DND-41 (cell line): ENCODE measurements at regions not wholly inside any gene's neighbourhood (a gene's known extent, or its start where the extent isn't known, plus 50 kb on each side); places are given as distances from the start of the nearest gene placed in this dataset.

ENCODE experiments used
- ATAC-seq: fragments of 200-7000 bp; cut with Tn5 transposase; 3 replicates; pipeline ENCODE4 v1.9.1; 2021; ENCODE audit warnings: low read depth; ENCODE audit not compliant: insufficient read depth
- DNase-seq: peaks from one replicate; pipeline ENCODE4 v3.0.0-alpha.2; 2020
- H2AFZ ChIP-seq: 2 replicates; pipeline ENCODE4 v1.6.0; 2012; ENCODE audit warnings: low read depth, low read length
- H3K27ac ChIP-seq: 2 replicates; pipeline ENCODE4 v1.5.1; 2012; ENCODE audit warnings: low read length, inconsistent platforms
- H3K27me3 ChIP-seq: fragments of 200-600 bp; sonication (generic); 2 replicates; pipeline ENCODE4 v1.6.0; 2012; ENCODE audit warnings: low read length, mild to moderate bottlenecking, inconsistent platforms; ENCODE audit not compliant: insufficient read depth, poor library complexity
- H3K36me3 ChIP-seq: 2 replicates; pipeline ENCODE4 v1.5.1; 2012; ENCODE audit warnings: low read length, inconsistent platforms; ENCODE audit not compliant: insufficient read depth
- H3K4me1 ChIP-seq: 2 replicates; pipeline ENCODE4 v1.5.1; 2012; ENCODE audit warnings: mild to moderate bottlenecking, low read length; ENCODE audit not compliant: insufficient read depth
- H3K4me2 ChIP-seq: 2 replicates; pipeline ENCODE4 v1.6.0; 2012; ENCODE audit warnings: mild to moderate bottlenecking, moderate library complexity, low read length, inconsistent platforms; ENCODE audit not compliant: insufficient read depth
- H3K4me3 ChIP-seq, 2 experiments: fragments of 200-600 bp in 1 of 2; shearing (Covaris generic) in 1 of 2; 2 replicates each; pipeline ENCODE4 v1.5.1; 2012 to 2016; ENCODE audit warnings: inconsistent platforms in 2 of 2, low read length in 2 of 2, mild to moderate bottlenecking in 2 of 2, low read depth in 1 of 2, moderate library complexity in 1 of 2
- H3K79me2 ChIP-seq: 2 replicates; pipeline ENCODE4 v1.6.0; 2012; ENCODE audit warnings: low read length, inconsistent platforms; ENCODE audit not compliant: insufficient read depth
- H3K9ac ChIP-seq: 2 replicates; pipeline ENCODE4 v1.6.0; 2012; ENCODE audit warnings: low read depth, mild to moderate bottlenecking, inconsistent platforms, low read length, moderate library complexity
- H3K9me3 ChIP-seq: 2 replicates; pipeline ENCODE4 v1.5.1; 2012; ENCODE audit warnings: low read length, moderate library complexity, mild to moderate bottlenecking, inconsistent platforms; ENCODE audit not compliant: insufficient read depth, severe bottlenecking
- H4K20me1 ChIP-seq: 2 replicates; pipeline ENCODE4 v1.6.0; 2012; ENCODE audit warnings: low read length; ENCODE audit not compliant: insufficient read depth
- EZH2 ChIP-seq: IDR thresholded peaks from 3 replicates; pipeline ENCODE4 v1.6.1; 2012; ENCODE audit warnings: borderline replicate concordance, low read depth, mild to moderate bottlenecking, moderate library complexity, low read length, inconsistent platforms; ENCODE audit not compliant: severe bottlenecking
- TF ChIP-seq, protein P1 (sequence below): IDR thresholded peaks from 2 replicates; pipeline ENCODE4 v1.5.1; 2012; ENCODE audit warnings: borderline replicate concordance, low read length, moderate library complexity, mild to moderate bottlenecking; ENCODE audit not compliant: poor library complexity, severe bottlenecking; ENCODE audit errors: extremely low read depth

DNA sequence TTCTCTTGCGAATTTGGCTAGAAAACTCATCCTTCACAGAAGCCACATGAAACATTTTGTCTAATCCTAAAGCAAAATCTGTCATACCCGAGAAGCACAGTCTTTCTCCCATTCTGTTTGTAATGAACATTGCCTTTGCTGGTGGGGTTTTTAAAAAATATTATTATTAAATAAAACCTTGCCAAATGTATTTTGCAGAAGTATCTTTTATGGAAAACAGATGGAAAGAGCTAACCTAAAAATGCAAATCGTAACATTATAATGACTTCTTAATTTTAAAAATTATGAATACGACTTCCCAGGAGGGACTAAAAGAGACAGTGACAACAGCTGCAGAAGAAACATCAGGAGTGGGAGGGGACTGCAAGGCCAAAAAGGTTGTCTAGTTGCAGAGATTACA lies 246.3 kb upstream of the TAS2R1 start:
- Histone ChIP-seq H3K79me2 (no peaks in the 10 kb centered on the region), H4K20me1 (no peaks in the 10 kb centered on the region), H2AFZ (no peak overlapping the region), H3K27me3 (peaks cover 3% of the 10 kb centered on the region), H3K4me3 (no peak overlapping the region), H3K9me3 (no peaks in the 10 kb centered on the region), H3K9ac (no peak overlapping the region), H3K4me2 (no peak overlapping the region), H3K4me1 (no peaks in the 10 kb centered on the region), H3K36me3 (no peaks in the 10 kb centered on the region), H3K27ac (no peak overlapping the region)
- DNase-seq (no peak), ATAC-seq (no peak)
- TF ChIP-seq, protein P1, sequence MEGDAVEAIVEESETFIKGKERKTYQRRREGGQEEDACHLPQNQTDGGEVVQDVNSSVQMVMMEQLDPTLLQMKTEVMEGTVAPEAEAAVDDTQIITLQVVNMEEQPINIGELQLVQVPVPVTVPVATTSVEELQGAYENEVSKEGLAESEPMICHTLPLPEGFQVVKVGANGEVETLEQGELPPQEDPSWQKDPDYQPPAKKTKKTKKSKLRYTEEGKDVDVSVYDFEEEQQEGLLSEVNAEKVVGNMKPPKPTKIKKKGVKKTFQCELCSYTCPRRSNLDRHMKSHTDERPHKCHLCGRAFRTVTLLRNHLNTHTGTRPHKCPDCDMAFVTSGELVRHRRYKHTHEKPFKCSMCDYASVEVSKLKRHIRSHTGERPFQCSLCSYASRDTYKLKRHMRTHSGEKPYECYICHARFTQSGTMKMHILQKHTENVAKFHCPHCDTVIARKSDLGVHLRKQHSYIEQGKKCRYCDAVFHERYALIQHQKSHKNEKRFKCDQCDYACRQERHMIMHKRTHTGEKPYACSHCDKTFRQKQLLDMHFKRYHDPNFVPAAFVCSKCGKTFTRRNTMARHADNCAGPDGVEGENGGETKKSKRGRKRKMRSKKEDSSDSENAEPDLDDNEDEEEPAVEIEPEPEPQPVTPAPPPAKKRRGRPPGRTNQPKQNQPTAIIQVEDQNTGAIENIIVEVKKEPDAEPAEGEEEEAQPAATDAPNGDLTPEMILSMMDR, result no peak
- no peak for TF ChIP-seq EZH2

DNA sequence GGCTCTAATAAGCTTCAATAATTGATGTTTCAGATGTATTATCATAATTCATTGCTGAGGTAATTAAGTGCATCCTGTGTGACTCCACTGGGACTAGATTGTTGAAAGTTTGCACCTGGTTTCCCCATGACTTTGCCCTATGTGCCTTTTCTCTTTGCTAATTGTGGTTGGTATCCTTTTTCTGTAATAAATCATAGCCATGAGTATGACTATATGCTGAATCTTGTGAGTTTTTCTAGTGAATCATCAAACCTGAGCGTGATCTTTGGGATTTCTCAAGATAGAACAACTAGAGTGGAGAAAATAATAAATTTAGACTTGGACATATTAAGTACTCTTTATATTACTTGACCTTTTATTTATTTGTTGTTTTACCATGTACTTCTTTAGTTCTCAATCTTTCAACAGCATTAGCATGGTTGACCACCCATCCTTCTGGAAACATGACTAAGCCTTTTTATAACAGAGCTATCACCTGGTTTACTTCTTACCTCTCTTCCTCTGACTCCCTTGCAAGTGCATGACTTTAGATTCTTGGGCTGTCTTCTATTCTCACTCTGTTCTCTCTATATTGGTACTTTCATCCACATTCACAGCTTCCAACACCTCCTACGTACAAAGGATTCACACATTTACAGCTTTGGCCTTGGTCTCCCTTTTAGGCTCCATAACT lies 239.6 kb upstream of the TAS2R1 start:
- Histone ChIP-seq H3K9ac (no peak overlapping the region), H3K27ac (no peak overlapping the region), H4K20me1 (no peaks in the 10 kb centered on the region), H3K4me3 (no peak overlapping the region), H3K4me2 (no peak overlapping the region), H3K4me1 (no peaks in the 10 kb centered on the region), H3K36me3 (no peaks in the 10 kb centered on the region), H2AFZ (no peak overlapping the region), H3K9me3 (peaks cover 17% of the 10 kb centered on the region), H3K79me2 (no peaks in the 10 kb centered on the region), H3K27me3 (no peaks in the 10 kb centered on the region)
- DNase-seq (no peak), ATAC-seq (no peak)
- TF ChIP-seq, protein P1, result no peak
- no peak for TF ChIP-seq EZH2

DNA sequence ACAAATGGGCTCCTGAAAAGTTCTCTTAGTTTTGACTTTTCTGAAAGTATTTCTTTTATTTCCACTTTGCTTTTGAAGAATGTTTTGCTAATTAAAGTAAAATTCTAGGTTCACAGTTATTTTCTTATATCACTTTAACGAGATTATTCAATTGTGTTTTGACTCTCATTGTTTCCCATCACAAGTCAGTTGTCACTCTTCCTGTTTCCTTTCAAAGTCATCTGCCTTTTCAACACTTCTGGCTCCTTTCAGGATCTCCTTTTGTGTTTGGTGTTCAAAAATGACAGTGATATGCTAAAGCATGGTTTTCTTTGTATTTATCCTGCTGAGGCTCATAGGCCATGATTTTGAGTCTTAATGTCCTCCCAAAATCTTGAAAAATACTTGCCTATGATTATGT lies 235.4 kb upstream of the TAS2R1 start:
- Histone ChIP-seq H3K79me2 (no peaks in the 10 kb centered on the region), H3K4me2 (no peak overlapping the region), H3K27me3 (no peaks in the 10 kb centered on the region), H3K4me3 (no peak overlapping the region), H3K27ac (no peak overlapping the region), H3K36me3 (no peaks in the 10 kb centered on the region), H3K4me1 (no peaks in the 10 kb centered on the region), H3K9me3 (peaks cover 20% of the 10 kb centered on the region), H4K20me1 (no peaks in the 10 kb centered on the region), H2AFZ (no peak overlapping the region), H3K9ac (no peak overlapping the region)
- ATAC-seq (no peak), DNase-seq (no peak)
- no peak for TF ChIP-seq EZH2
- TF ChIP-seq, protein P1, result no peak
